ENCODE measurements at regions not wholly inside any gene's neighbourhood (a gene's known extent, or its start where the extent isn't known, plus 50 kb on each side); places are given as distances from the start of the nearest gene placed in this dataset.

DNA sequence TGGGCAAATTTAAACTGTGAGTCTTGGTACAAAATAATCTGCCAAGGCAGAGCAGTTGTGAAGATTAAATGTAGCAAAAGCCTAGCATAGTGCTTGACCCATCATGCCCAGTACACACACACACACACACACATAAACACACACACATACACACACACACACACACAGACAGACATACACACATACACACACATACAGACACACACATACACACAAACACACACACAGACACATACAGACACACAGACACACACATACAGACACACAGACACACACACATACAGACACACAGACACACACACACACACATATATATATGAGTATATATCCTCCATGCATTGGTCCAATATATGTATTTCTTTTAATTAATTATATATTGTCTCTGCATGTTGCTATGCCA lies 328.8 kb upstream of the DNAJC19 start:
- H3K36me3 ChIP-seq: no peaks in the 10 kb centered on the region
- TF ChIP-seq POLR2AphosphoS5 (IDR thresholded peaks at IDR 0.05): no peak
- TF ChIP-seq EP300 (IDR thresholded peaks at IDR 0.05): no peak
- no peak for TF ChIP-seq POLR2A (IDR thresholded peaks at IDR 0.05)
- TF ChIP-seq, protein P1, sequence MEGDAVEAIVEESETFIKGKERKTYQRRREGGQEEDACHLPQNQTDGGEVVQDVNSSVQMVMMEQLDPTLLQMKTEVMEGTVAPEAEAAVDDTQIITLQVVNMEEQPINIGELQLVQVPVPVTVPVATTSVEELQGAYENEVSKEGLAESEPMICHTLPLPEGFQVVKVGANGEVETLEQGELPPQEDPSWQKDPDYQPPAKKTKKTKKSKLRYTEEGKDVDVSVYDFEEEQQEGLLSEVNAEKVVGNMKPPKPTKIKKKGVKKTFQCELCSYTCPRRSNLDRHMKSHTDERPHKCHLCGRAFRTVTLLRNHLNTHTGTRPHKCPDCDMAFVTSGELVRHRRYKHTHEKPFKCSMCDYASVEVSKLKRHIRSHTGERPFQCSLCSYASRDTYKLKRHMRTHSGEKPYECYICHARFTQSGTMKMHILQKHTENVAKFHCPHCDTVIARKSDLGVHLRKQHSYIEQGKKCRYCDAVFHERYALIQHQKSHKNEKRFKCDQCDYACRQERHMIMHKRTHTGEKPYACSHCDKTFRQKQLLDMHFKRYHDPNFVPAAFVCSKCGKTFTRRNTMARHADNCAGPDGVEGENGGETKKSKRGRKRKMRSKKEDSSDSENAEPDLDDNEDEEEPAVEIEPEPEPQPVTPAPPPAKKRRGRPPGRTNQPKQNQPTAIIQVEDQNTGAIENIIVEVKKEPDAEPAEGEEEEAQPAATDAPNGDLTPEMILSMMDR (IDR thresholded peaks at IDR 0.05): no peak
- H3K27me3 ChIP-seq: no peaks in the 10 kb centered on the region
- DNase-seq: no peak
- intact Hi-C loops (cut with DNase I): no loop called here
- no peak overlapping the region for H3K27ac ChIP-seq
- H3K4me3 ChIP-seq: no peak overlapping the region
- no peaks in the 10 kb centered on the region for H3K4me1 ChIP-seq
- H3K9me3 ChIP-seq: no peaks in the 10 kb centered on the region

GRCh38 chr3:181317508-181317907 lies 328.0 kb upstream of the DNAJC19 start:
- Histone ChIP-seq H3K9me3 (no peaks in the 10 kb centered on the region), H3K27ac (no peak overlapping the region), H3K36me3 (no peaks in the 10 kb centered on the region), H3K27me3 (no peaks in the 10 kb centered on the region), H3K4me1 (no peaks in the 10 kb centered on the region), H3K4me3 (no peak overlapping the region)
- intact Hi-C loops (cut with DNase I): no loop called here
- no peak for DNase-seq
- TF ChIP-seq EP300 (IDR thresholded peaks at IDR 0.05): no peak
- TF ChIP-seq, protein P1 (IDR thresholded peaks at IDR 0.05): no peak
- TF ChIP-seq POLR2A (IDR thresholded peaks at IDR 0.05): no peak
- no peak for TF ChIP-seq POLR2AphosphoS5 (IDR thresholded peaks at IDR 0.05)
- 28 to 31% methylated on average over 3 of the region's 3 CpGs for WGBS, 2 donors

DNA sequence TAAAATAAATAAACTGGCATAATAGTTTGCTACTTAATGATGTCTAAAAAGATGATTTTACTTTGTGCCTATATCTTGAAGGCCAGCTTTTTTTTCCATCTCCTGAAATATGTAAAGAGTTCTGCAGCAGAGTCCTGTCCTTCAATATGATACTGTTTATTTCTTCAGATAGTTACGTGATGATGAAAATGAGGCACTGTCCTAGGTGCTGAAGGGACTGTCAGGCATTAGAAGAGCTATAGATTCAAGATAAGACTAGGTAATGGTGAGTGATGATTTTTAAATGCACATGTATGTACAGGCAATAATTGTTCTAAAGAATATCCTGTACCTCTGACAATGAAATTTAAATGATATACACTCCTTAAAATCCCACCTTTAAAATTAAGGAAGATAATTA lies 326.9 kb upstream of the DNAJC19 start:
- WGBS, 2 donors: 6 to 19% methylated on average over 1 of the region's 1 CpG
- TF ChIP-seq POLR2A (IDR thresholded peaks at IDR 0.05) (no peak), EP300 (IDR thresholded peaks at IDR 0.05) (no peak), POLR2AphosphoS5 (IDR thresholded peaks at IDR 0.05) (no peak)
- TF ChIP-seq, protein P1 (IDR thresholded peaks at IDR 0.05): no peak

GRCh38 chr3:181313335-181313734 lies 323.8 kb upstream of the DNAJC19 start:
- H3K27ac ChIP-seq: no peak overlapping the region
- TF ChIP-seq POLR2AphosphoS5 (IDR thresholded peaks at IDR 0.05) (no peak), EP300 (IDR thresholded peaks at IDR 0.05) (no peak), POLR2A (IDR thresholded peaks at IDR 0.05) (no peak)
- TF ChIP-seq, protein P1 (IDR thresholded peaks at IDR 0.05): no peak
- no peak overlapping the region for H3K4me3 ChIP-seq
- intact Hi-C loops (cut with DNase I): no loop called here
- no peaks in the 10 kb centered on the region for H3K4me1 ChIP-seq
- no peak for DNase-seq
- H3K27me3 ChIP-seq: no peaks in the 10 kb centered on the region
- no peaks in the 10 kb centered on the region for H3K9me3 ChIP-seq
- 13 to 45% methylated on average over 5 of the region's 5 CpGs for WGBS, 2 donors
- no peaks in the 10 kb centered on the region for H3K36me3 ChIP-seq

More for the DNA sequence above, 326.9 kb upstream of the DNAJC19 start:
- Histone ChIP-seq H3K9me3 (no peaks in the 10 kb centered on the region), H3K4me1 (no peaks in the 10 kb centered on the region), H3K27me3 (no peaks in the 10 kb centered on the region), H3K36me3 (no peaks in the 10 kb centered on the region), H3K27ac (no peak overlapping the region), H3K4me3 (no peak overlapping the region)
- intact Hi-C loops (cut with DNase I): no loop called here
- DNase-seq: no peak

DNA sequence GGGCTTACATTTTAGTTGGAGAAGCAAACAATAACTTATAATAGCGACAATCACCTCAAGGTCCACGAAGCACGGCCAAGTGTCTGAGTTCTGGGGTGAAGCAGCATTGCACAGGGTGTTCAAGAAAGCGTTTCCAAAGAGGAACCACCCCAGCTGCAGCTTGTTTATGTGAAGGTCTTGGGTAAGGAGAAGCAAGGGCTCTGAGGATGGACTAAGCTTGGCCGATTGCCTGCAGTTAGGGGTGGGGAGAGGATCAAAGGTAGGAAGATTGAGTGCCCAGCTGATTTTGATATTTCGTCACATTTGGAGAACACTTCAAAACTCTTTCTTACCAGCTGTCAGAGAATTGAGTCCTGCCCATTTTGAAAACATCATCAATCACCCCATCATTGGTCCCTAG lies 321.6 kb upstream of the DNAJC19 start:
- WGBS, 2 donors: 54 to 62% methylated on average over 6 of the region's 6 CpGs
- TF ChIP-seq POLR2AphosphoS5 (IDR thresholded peaks at IDR 0.05): no peak
- TF ChIP-seq, protein P1 (IDR thresholded peaks at IDR 0.05): no peak
- TF ChIP-seq EP300 (IDR thresholded peaks at IDR 0.05): no peak
- TF ChIP-seq POLR2A (IDR thresholded peaks at IDR 0.05): no peak
- no peaks in the 10 kb centered on the region for H3K27me3 ChIP-seq
- no peak overlapping the region for H3K4me3 ChIP-seq
- no peaks in the 10 kb centered on the region for H3K36me3 ChIP-seq
- peaks cover 0 to 3% (median 0%) of the 10 kb centered on the region in 4 donors for H3K9me3 ChIP-seq
- intact Hi-C loops (cut with DNase I): no loop called here
- DNase-seq: no peak
- H3K27ac ChIP-seq: no peak overlapping the region
- H3K4me1 ChIP-seq: no peaks in the 10 kb centered on the region
